ENCODE measurements at regions not wholly inside any gene's neighbourhood (a gene's known extent, or its start where the extent isn't known, plus 50 kb on each side); places are given as distances from the start of the nearest gene placed in this dataset.
A peak's percentile ranks its signal among the peaks of the same experiment; 100 is the strongest.

- H3K27ac ChIP-seq: no peak overlapping the region
- no peak for ATAC-seq
- no peaks in the 10 kb centered on the region for H3K27me3 ChIP-seq
- intact Hi-C loops (cut with DNase I): loop anchor here in 1 of 10 donors (10.0 kb wide), 1 partner anchor 72 kb away; no protein-coding TSS in a partner anchor
- no peaks in the 10 kb centered on the region for H3K9me3 ChIP-seq
- H3K36me3 ChIP-seq: peaks cover 0 to 4% (median 0%) of the 10 kb centered on the region in 9 donors
- no peak overlapping the region for H3K4me3 ChIP-seq
- WGBS, 4 donors: 76 to 87% (median 80%) methylated on average over 4 of the region's 4 CpGs
- TF ChIP-seq, protein P1, sequence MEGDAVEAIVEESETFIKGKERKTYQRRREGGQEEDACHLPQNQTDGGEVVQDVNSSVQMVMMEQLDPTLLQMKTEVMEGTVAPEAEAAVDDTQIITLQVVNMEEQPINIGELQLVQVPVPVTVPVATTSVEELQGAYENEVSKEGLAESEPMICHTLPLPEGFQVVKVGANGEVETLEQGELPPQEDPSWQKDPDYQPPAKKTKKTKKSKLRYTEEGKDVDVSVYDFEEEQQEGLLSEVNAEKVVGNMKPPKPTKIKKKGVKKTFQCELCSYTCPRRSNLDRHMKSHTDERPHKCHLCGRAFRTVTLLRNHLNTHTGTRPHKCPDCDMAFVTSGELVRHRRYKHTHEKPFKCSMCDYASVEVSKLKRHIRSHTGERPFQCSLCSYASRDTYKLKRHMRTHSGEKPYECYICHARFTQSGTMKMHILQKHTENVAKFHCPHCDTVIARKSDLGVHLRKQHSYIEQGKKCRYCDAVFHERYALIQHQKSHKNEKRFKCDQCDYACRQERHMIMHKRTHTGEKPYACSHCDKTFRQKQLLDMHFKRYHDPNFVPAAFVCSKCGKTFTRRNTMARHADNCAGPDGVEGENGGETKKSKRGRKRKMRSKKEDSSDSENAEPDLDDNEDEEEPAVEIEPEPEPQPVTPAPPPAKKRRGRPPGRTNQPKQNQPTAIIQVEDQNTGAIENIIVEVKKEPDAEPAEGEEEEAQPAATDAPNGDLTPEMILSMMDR (IDR thresholded peaks at IDR 0.05): no peak
- no peak for TF ChIP-seq POLR2A (IDR thresholded peaks at IDR 0.05)
- no peak for DNase-seq
- H3K4me1 ChIP-seq: peaks cover 0 to 15% (median 6%) of the 10 kb centered on the region in 12 donors
These were observed 76.7 kb downstream of the PLEKHG1 start for GRCh38 chr6:150676344-150676743.

GRCh38 chr6:150676772-150677171, 77.1 kb downstream of the PLEKHG1 start:
- DNase-seq: no peak
- Histone ChIP-seq H3K36me3 (peaks cover 0 to 4% (median 0%) of the 10 kb centered on the region in 9 donors), H3K27me3 (no peaks in the 10 kb centered on the region), H3K4me1 (peaks cover 0 to 15% (median 6%) of the 10 kb centered on the region in 12 donors), H3K9me3 (no peaks in the 10 kb centered on the region), H3K27ac (no peak overlapping the region), H3K4me3 (no peak overlapping the region)
- ATAC-seq: no peak
- whole genome bisulfite sequencing, 4 donors: 95 to 100% (median 98%) methylated on average over 2 of the region's 2 CpGs
- TF ChIP-seq POLR2A (IDR thresholded peaks at IDR 0.05): no peak
- TF ChIP-seq, protein P1 (IDR thresholded peaks at IDR 0.05): no peak
- intact Hi-C loops (cut with DNase I): loop anchor here in 1 of 10 donors (10.0 kb wide), 1 partner anchor 72 kb away; no protein-coding TSS in a partner anchor

GRCh38 chr6:150680510-150680909, 80.8 kb downstream of the PLEKHG1 start:
- no peaks in the 10 kb centered on the region for H3K9me3 ChIP-seq
- intact Hi-C loops (cut with DNase I): loop anchor here in 6 of 10 donors (5.0 to 10.0 kb wide), 6 partner anchors 68 to 258 kb away; no protein-coding TSS in a partner anchor
- DNase-seq: no peak
- no peaks in the 10 kb centered on the region for H3K27me3 ChIP-seq
- H3K4me1 ChIP-seq: peaks cover 0 to 23% (median 9%) of the 10 kb centered on the region in 12 donors
- peaks cover 0 to 4% (median 0%) of the 10 kb centered on the region in 9 donors for H3K36me3 ChIP-seq
- H3K4me3 ChIP-seq: no peak overlapping the region
- peak overlapping the region in 1 of 12 donors; percentile 3 for H3K27ac ChIP-seq
- 97 to 99% (median 98%) methylated on average over 5 of the region's 5 CpGs for WGBS, 4 donors
- TF ChIP-seq, protein P1 (IDR thresholded peaks at IDR 0.05): no peak
- TF ChIP-seq POLR2A (IDR thresholded peaks at IDR 0.05): no peak
- ATAC-seq: no peak

DNA sequence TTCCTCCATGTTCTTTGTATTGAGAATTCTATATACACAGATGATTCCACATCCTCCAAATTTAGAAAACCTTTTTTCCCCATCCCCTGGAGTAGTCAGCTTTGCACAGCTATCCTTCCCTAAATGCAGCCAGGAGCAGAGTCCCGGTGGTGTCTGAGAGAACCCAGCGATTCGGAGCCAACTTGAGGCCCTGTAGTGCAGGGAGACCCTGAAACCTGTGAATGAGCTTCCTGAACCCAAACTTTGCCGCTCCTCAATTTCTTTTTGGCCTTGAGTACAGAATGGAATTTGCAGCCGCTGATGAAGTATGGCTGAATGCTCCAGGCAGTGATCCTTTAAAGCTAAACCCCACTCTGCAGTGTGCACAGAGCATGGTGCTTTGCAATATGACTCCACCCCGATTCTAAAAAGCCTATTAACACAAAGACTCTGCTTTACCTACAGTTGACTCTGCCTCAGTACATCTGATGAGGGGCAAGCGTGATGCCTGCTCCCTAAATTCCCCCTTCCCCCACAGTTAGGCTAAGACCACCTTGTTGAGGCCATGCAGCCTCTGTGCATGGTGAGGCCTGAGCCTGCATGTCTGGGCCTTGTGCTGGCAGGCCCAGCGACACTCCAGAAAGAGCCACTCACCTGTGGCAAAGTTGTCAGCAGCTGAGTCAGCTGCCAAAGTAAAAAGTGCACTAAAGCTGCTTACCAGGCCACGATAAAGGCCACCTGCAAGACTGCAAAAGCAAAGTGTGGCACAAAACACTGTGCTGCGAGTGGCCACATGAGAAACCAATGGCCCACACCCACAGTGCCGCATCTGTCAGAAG, 82.1 kb downstream of the PLEKHG1 start:
- DNase-seq (no peak), ATAC-seq (no peak)
- 93 to 95% (median 93%) methylated on average over 10 to 11 of the region's 11 CpGs for WGBS, 4 donors
- intact Hi-C loops (cut with DNase I): loop anchor here in 6 of 10 donors (5.0 to 10.0 kb wide), 6 partner anchors 69 to 259 kb away; no protein-coding TSS in a partner anchor
- TF ChIP-seq POLR2A (IDR thresholded peaks at IDR 0.05): no peak
- TF ChIP-seq, protein P1 (IDR thresholded peaks at IDR 0.05): no peak
- Histone ChIP-seq H3K27ac (peak overlapping the region; percentile 19 to 88 (median 75)), H3K9me3 (no peaks in the 10 kb centered on the region), H3K36me3 (peaks cover 0 to 1% (median 0%) of the 10 kb centered on the region in 9 donors), H3K27me3 (no peaks in the 10 kb centered on the region), H3K4me1 (peaks cover 0 to 26% (median 11%) of the 10 kb centered on the region in 12 donors), H3K4me3 (no peak overlapping the region)
